NCI-H1048 (cell line): ENCODE measurements at regions not wholly inside any gene's neighbourhood (a gene's known extent, or its start where the extent isn't known, plus 50 kb on each side); places are given as distances from the start of the nearest gene placed in this dataset.

Source experiments
- DNase-seq: peaks from one replicate; lab custom pipeline; 2025; lab: John Stamatoyannopoulos, UW

DNA sequence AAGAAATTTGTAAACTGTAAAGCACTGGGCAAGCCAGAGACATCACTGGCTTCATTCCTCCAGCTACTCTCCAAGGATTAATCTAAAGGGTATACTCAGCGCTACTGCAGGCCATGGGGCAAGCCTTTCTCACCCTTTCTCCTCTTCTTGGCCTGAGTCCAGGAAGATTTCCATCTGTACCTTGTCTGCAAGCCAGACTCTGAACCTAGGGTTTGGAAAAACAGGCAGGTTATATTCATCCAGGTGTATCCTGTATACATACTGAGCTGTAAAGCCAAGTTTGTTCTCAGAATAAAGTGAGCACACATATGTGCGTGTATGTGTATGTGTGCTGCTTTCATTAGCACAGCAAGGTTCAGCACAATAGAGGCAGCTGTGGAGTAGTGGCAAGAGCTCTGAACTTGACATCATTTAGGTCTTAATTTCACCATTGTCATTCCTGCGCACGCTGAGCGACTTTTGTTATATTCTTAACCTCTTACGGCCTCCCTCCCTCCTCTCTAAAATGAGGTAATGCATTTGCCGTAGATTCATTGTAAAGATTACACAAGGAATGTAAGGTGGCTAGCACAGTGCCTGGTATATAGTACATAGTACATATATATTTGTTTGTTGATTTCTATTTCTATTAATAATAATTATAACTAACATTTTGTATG is 128.1 kb upstream of the JUN start:
- no peak for DNase-seq

DNA sequence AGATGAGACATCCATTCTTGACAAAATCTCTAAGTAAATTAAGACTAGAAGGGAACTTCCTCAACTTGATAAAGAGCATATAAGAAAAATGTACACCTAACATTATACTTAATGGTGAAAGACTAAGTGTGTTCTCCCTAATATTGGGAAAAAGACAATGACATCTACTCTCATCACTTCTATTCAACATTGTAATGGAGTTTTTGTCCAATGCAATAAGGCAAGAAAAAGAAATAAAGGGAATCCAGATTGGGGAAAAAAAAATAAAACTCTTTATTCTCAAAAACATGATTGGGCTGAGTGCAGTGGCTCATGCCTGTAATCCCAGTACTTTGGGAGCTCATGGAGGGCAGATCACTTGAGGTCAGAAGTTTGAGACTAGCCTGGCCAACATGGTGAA is 131.1 kb upstream of the JUN start:
- no peak for DNase-seq

DNA sequence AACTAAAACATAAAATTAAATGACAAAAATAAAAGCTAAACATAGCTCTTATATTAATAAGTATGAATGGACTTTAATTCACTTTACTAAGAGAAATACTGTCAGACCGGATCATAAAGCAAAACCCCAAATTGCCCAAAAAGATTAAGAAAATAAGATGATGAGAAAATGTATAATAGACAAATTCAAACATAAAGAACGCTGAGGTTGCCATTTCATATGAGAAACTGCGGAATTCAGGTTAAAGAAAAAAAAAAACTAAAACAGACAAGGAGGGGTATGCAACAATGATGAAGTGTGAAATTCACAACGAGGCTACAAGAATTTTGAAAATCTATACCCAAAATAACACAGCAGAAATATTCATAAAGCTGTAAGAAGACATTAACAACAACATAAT is 133.6 kb upstream of the JUN start:
- no peak for DNase-seq

DNA sequence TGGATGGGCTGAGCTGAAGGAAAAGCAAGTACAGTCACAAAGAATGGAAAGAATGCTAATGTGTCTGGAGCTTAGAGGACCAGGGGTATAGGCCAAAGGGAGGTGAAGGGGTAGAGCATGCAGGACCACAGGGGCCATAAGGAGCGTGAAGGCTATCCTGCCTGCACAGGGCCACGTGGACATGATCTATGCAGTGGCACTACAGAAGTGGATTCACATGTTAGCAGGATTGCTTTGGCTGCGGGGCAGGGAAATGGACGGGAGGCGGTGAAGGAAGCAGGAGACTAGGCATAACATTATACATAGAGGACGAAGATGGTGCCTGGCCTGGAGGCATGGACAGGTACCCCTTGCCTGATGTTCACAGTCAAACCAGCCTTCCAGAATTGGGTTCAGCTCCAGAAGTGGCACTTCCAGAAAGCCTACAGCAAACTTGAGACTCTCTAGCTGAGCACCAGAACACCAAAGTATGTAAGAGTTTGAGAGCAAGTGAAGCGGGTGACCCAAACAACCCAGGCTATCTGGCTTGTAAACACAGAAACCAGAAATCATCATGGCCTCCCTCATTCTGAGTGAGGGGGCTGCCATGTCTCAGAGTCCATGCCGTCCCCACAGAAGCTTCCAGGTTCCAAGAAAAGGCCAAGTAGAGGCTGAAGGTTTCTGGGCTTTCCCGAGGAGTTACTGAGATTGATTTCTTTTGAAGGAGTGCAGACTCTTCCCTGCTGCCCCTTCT is 135.5 kb upstream of the JUN start:
- no peak for DNase-seq

DNA sequence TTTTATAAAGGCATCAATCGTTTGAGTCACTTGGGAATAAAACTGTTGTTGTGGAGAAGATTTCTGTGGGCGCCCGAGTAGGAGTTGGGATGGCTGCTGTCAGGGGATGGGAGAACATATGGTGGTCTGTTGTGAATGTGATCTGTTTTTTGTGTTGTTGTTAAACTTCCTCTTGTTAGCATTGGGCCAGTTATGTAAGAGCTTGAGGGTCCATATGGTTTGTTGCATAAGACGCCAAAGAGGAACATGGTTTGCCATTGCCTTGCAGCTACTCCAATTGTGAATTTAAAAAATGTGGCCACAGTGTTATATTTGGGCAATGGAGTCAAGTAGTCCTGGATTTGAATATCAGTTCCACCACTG is 136.1 kb upstream of the JUN start:
- DNase-seq: no peak

DNA sequence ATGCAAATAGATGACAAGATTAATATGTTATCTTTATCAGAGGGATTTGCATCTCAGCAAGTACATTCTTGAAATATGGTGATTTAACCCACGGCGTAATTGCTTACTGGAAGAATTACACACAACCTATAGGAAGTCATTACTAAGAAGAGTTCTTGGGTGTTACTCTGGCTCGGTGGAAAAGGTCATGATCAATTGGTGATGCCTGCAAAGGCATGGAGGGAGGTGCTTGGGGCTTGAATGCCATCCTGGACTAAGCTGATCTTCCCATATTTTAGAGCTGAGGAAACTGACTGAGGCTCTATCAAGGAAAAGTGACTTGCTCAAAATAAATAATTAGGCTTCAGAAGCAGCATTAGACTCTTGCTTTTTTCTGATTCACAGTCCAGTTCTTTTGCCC is 137.5 kb upstream of the JUN start:
- DNase-seq: no peak

DNA sequence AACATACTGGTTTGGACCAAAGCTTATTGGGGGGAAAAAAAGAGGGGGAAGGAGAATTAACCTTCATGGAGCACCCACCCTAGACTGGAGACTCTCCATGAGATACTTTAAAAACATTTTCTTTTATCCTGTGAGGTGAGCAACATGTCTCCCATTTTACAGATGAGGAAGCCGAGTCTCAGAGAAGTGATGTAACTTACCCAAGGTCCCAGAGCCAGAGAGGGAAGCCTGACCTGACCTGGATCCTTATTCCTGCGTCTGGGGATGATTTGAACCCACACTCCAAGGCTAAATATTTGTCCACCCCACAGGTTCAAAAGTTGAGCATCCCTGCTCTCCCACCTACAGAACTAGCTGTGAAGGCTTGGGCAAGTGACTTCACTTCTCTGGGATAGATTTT is 137.9 kb upstream of the JUN start:
- DNase-seq: no peak

DNA sequence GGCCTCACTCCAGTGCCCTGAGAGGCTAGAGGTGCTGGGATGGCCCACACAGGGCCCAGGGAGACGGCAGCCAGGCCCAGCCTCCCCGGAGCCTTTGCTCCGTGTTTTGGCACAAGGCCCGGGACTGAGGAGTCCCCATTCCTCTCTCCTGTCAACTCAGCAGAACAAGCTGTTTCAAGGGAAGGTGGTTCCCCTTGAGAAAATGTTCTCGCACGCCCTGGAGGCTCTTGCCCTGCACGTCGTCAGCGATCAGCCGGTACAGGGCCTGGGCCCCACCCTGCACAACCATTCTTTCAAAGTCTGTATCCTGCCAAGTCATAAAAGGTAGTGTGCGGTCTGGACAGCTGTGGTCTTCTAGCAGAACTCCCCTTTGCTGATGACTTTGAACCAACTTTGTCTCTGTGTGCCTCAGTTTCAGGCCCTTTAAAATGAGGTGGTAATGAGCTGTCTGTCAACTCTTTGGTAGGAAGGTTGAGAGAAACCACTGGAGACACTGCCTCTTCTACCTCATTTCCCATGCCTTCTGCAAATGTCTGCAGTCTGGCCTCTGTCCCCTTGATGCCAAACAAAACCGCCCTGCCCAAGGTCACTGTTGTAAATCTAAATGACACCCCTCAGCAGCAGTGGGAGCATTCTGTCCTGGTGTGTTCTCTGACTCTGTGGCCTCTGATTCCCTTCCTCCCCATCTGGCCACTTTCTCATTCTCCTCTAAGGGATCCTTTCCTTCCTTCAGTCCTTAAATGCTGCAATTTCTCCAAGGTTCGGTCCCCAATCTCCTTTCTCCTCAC is 138.6 kb upstream of the JUN start:
- no peak for DNase-seq

DNA sequence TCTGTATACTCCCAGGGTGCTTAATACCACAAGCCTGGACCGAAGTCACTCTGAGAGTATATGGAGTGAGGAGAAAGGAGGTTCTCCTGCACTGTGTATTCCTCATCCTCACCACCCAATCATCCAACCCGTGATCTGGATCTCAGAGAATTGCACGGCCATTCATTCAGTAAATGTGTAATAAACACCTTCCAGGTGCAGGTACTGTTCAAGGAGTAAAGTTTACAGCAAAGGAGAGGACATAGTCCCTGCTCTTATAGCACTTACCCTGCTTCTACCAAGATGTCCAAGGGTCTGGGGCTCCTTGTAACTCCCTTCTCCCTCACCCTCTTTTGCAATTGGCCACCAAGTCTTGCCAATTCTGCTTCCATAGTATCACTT is 139.2 kb upstream of the JUN start:
- DNase-seq: no peak

DNA sequence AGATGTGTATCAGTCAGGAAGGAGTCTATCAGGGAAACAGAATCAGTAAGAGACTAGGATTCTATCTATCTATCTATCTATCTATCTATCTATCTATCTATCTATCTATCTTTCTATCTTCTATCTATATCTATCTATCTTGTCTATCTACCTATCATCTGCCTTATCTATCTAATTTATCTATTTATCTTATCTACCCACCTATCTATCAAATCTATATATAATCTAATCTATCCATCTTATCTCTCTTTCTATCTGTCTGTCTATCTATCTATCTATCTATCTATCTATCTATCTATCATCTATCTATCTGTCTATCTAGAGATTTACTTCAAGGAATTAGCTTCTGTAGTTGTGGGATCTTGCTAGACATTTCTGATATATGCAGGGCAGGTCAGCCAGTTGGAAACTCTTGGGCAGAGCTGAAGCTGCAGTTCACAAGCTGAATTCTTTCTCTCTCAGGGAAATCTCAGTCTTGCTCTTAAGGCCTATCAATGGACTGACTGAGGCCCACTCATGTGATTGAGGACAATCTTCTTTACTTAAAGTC is 140.2 kb upstream of the JUN start:
- DNase-seq: no peak

DNA sequence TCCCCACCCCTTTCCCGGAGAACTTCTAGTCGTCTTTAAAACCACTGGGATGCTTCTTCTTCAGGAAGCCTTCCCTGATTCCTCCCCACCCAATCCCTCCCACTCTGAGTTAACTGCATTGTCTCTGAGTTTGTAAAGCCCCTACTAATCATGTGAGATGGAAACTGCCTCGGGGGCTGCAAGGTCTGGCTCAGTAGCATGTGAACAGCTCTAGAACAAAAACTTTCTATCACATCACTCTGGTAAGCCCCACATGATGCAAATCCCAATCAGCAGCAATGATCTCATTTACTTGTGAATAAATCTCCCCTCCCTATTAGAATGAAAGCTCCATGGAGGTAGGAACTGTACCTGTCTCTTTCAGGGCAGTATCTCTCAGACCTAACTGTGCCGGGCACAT is 141.0 kb upstream of the JUN start:
- no peak for DNase-seq

DNA sequence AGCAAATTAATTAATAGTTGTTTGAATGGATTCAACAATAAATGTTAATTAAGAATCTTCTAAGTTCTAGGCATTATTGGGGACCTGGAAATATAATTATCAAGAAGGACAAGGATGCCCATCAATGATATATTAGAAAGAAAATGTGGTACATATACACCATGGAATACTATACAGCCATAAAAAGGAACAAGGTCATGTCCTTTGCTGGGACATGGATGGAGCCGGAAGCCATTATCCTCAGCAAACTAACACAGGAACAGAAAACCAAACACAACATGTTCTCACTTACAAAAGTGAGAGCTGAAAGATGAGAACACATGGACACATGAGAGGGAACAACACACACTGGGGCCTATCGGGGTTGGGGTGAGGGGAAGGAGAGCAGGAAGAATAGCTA is 141.4 kb upstream of the JUN start:
- no peak for DNase-seq

DNA sequence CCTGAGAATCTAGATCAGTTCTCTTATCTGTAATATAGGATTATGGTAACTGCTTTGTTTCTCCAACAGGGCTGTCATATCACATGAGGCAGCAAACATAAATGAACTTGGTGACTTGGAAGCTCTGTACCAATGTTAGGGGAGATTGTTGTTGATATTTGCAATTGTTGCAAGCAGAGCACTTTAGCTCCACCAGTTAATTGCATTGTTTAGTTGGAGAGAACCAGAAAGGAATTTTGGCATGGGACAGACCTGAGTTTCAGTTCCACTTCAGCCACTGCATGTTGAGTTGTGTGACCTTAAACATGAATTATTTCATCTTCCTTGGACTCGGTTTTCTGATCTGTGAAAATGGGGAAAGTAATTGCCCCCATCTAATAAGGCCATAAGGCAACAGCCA is 142.3 kb upstream of the JUN start:
- DNase-seq: no peak

DNA sequence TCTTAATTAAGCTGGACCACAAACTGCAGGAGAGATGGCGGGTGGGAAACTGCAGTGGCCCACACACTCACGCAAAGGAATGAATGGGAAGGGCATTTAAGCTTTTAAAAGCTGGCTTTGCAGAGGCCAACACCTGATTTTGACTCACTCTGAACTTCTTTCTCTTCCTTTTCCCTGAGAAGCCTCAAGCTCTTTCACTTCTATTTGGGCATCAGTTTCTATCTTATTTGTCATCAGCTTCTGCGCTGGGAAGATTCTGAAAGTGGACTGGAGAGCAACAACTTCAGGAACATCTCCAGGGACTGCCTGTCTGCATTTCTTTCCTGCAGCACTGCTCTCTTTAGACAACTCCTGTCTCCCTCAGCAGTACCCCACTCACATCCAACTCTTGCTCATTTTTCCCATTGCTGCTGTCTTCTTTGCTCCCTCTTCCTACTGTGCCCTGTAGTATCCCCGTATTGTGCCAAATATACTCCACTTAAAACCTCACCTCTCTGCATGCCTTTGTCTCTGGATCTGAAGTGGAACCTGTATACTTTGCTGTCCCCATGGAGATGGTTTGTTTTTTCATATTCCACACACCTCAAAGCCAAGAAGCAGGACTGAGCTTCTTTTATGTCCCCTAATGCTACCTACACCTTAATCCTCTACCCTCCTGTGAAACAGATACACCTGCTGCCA is 143.3 kb upstream of the JUN start:
- DNase-seq: no peak

DNA sequence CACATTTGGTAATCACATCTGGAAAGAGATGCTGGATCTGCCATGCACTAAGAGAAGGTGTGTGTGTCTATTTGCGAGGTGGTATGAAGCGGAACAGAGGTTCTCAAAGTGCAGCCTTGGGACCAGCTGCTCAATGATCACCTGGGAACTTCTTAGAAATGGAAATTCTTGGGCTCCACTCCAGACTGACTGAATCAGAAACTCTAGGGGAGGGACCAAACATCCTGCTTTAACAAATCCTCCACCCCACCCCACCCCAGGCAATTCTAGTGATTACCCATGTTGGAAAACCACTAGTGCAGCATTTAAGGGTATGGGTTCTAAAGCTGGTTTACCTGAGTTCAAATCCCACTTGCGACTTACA is 143.9 kb upstream of the JUN start:
- no peak for DNase-seq

DNA sequence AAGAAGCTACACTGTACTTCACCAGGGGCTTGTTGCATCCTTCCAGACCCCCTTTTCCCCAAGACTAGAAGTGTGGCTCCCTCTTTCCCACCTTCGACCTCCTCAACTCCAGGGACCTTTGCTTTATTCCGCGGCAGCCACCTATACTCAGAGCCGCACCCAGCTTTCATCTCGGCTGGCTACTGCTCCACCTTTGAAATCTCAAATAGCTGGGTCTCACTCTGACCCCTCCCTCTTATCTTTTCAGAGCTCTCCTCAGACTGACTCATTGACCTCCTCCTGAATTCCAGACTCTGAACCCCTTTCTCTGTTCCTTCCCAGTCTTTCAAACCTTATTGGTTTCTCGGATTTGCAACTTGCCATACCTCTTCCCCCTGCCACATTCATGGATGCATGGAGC is 144.7 kb upstream of the JUN start:
- no peak for DNase-seq

DNA sequence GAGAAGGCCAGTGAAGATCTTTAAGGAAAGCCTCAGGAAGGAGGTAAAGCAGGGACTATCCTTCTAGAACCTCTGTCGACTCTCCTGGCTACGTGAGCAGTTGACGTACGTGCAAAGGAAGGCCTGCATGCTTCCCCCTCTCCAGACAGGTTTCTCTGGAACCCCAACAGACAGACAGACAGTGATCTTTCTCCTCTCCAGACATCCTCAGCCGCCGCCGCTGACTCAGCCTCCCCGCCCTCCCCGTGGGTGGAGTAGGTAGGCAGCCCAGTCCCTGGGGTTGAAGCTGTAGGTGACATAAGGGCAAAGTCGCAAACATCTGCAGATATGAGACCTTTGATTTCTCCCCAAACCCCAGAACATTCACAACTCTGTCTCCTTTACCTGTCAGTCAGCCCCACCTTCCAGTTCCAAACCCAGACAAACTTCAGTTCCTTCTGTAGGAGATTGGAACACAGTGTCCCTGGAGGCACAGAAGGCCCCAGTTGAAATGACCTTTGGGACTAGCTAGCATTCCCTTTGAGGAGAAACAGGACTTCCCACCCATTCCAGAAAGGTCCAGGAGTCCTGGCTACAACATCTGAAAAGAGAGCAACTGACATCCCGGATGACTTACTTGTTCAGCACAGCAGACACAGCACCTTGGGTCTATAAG is 146.0 kb upstream of the JUN start:
- DNase-seq: no peak

DNA sequence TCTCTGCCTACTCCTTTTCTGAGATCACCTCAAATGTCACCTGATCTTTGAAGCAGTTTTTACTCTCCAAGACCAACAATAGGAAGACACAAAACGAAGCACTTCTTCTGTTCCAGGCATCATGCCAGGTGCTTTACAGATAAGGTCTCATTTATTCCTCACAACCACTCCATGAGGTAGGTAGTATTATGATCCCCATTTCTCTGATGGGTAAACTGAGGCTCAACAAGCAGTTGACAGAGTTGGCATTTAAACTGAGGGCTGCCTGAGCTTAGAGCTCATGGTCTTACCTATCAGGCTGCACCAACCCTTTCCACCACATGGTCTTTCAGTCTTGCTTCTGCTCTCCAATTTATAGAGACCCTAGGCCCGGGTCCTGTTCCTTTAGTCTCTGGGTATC is 147.2 kb upstream of the JUN start:
- no peak for DNase-seq

DNA sequence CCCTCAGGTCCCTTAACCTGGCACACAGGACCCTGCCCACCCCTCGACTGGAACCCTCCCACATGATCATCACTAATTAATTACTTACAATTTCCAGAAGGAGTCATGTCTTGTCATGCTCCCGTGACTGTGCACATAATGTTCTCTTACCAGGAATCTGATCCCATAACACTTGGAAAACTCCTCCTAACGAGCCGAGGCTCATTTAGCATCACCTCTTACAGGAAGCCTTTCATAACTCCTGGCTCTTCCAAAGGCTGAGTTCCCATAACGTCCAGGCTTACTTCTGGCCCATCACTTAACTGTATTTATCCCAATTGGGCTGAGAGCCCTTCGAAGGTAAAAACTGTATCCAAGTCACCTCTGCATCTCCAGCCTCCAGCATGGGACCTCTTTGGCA is 147.9 kb upstream of the JUN start:
- DNase-seq: no peak

DNA sequence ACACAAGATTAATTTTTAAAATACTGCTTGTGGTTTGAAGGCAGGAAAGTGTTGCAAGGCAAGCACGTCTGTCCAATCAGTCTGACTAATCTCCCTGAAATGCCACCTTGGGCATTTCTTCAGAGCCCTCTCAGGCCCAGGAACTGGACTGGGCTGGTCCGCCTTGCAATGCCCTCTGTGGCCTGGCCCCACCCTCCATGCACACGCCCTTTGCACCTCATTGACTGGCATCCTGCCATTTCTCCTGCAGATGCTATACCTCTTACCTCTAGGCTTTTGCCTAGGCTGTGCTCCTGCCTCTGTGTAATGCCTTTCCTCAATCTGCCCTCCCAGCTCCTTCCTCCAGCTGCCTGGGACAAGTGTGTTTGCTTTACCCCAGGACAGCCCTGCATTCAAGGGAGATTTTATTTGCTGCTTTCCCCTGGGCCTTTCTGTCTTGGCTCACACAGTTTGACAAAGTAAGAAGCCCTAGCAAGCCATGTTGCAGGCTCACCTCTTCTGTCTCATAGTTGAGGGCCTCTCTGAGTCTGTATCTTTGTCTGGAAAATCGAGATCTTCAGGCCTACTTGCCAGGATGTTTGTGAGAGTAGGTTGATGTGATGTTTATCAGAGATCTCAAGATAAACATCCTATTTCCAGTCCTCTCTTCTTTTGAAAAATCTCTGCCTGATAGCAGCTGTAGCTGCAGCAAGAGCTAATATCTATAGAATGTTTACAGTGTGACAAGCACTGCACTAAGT is 149.2 kb upstream of the JUN start:
- DNase-seq: no peak

DNA sequence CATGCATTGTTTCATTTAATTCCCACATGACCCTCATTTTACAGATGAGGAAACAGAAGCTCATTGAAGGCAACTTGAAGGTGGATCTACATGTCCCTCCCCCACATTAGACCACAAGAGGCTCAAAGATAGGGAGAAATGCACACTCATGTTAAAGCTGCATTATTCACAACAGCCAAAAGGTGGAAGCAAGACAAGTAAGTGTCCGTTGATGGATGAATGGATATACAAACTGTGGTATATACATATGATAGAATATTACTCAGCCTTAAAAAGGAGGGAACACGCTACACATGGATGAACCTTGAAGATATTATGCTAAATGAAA is 149.7 kb upstream of the JUN start:
- no peak for DNase-seq

DNA sequence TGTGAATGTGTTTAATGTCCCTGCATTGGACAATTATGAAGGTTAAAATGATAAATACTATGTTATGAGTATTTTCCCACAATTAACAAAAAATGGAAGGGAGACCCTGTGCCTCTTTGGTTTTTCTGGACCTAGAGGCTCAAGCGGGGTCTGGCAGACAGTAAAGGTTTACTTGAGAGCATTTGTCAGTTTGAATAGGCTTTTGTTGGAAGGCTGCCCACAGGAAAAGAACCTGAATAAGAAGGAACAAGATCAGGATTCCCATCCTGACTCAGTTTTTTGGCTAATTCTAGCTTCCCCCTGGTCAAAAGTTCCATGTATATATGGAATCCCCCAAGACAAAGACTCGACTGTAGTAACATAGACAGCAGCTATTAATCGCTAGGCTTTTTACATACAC is 150.9 kb upstream of the JUN start:
- DNase-seq: no peak
